ENCODE measurements at regions not wholly inside any gene's neighbourhood (a gene's known extent, or its start where the extent isn't known, plus 50 kb on each side); places are given as distances from the start of the nearest gene placed in this dataset.

DNA sequence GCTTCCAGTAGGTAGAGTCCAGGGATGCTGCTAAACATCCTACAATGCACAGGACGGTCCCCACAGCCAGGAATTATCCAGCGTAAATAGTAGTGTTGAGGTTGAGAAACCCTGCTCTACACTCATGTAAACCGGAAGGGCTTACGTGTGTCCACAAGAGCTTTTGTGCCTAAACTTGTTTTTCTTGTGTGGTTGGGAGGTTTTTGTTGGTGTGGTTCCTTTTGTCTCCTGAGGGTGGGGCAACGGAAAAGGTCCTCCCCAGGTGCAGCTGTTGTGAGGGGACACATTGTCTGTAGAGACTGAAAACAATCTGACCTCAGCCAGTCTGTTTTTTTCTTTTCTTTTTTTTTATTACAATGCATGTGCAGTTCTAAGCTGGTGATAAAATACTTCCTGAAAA is 72.7 kb upstream of the MGAT5 start:
- TF ChIP-seq ZC3H10 (CRISPR knock-in tag; IDR thresholded peaks at IDR 0.05) (no peak), BACH2 (CRISPR knock-in tag; IDR thresholded peaks at IDR 0.05; ENCODE audit: borderline replicate concordance) (no peak), ARNTL (CRISPR knock-in tag; IDR thresholded peaks at IDR 0.05; ENCODE audit: borderline replicate concordance, low read depth) (no peak), ESRRG (CRISPR knock-in tag; IDR thresholded peaks at IDR 0.05) (no peak), ZFP30 (CRISPR knock-in tag; IDR thresholded peaks at IDR 0.05) (no peak), RARB (CRISPR knock-in tag; IDR thresholded peaks at IDR 0.05) (no peak), OSR1 (CRISPR knock-in tag; IDR thresholded peaks at IDR 0.05) (no peak), ZNF565 (CRISPR knock-in tag; conservative IDR thresholded peaks at IDR 0.05; ENCODE audit: low read depth) (no peak), ZFP3 (CRISPR knock-in tag; IDR thresholded peaks at IDR 0.05) (no peak), ISL1 (CRISPR knock-in tag; IDR thresholded peaks at IDR 0.05) (no peak), GLIS3 (CRISPR knock-in tag; IDR thresholded peaks at IDR 0.05) (no peak)
- TF ChIP-seq, protein P1, sequence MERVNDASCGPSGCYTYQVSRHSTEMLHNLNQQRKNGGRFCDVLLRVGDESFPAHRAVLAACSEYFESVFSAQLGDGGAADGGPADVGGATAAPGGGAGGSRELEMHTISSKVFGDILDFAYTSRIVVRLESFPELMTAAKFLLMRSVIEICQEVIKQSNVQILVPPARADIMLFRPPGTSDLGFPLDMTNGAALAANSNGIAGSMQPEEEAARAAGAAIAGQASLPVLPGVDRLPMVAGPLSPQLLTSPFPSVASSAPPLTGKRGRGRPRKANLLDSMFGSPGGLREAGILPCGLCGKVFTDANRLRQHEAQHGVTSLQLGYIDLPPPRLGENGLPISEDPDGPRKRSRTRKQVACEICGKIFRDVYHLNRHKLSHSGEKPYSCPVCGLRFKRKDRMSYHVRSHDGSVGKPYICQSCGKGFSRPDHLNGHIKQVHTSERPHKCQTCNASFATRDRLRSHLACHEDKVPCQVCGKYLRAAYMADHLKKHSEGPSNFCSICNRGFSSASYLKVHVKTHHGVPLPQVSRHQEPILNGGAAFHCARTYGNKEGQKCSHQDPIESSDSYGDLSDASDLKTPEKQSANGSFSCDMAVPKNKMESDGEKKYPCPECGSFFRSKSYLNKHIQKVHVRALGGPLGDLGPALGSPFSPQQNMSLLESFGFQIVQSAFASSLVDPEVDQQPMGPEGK (CRISPR knock-in tag; IDR thresholded peaks at IDR 0.05; ENCODE audit: borderline replicate concordance), result no peak
- TF ChIP-seq, protein P2, sequence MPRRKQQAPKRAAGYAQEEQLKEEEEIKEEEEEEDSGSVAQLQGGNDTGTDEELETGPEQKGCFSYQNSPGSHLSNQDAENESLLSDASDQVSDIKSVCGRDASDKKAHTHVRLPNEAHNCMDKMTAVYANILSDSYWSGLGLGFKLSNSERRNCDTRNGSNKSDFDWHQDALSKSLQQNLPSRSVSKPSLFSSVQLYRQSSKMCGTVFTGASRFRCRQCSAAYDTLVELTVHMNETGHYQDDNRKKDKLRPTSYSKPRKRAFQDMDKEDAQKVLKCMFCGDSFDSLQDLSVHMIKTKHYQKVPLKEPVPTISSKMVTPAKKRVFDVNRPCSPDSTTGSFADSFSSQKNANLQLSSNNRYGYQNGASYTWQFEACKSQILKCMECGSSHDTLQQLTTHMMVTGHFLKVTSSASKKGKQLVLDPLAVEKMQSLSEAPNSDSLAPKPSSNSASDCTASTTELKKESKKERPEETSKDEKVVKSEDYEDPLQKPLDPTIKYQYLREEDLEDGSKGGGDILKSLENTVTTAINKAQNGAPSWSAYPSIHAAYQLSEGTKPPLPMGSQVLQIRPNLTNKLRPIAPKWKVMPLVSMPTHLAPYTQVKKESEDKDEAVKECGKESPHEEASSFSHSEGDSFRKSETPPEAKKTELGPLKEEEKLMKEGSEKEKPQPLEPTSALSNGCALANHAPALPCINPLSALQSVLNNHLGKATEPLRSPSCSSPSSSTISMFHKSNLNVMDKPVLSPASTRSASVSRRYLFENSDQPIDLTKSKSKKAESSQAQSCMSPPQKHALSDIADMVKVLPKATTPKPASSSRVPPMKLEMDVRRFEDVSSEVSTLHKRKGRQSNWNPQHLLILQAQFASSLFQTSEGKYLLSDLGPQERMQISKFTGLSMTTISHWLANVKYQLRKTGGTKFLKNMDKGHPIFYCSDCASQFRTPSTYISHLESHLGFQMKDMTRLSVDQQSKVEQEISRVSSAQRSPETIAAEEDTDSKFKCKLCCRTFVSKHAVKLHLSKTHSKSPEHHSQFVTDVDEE (CRISPR knock-in tag; IDR thresholded peaks at IDR 0.05), result no peak
- TF ChIP-seq, protein P3, sequence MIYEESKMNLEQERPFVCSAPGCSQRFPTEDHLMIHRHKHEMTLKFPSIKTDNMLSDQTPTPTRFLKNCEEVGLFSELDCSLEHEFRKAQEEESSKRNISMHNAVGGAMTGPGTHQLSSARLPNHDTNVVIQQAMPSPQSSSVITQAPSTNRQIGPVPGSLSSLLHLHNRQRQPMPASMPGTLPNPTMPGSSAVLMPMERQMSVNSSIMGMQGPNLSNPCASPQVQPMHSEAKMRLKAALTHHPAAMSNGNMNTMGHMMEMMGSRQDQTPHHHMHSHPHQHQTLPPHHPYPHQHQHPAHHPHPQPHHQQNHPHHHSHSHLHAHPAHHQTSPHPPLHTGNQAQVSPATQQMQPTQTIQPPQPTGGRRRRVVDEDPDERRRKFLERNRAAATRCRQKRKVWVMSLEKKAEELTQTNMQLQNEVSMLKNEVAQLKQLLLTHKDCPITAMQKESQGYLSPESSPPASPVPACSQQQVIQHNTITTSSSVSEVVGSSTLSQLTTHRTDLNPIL (CRISPR knock-in tag; IDR thresholded peaks at IDR 0.05; ENCODE audit: low read depth), result no peak

Measured in SK-N-SH treated with all-trans-retinoic acid at 6 μM for 48 hours (cell line).